ENCODE measurements at regions not wholly inside any gene's neighbourhood (a gene's known extent, or its start where the extent isn't known, plus 50 kb on each side); places are given as distances from the start of the nearest gene placed in this dataset.

DNA sequence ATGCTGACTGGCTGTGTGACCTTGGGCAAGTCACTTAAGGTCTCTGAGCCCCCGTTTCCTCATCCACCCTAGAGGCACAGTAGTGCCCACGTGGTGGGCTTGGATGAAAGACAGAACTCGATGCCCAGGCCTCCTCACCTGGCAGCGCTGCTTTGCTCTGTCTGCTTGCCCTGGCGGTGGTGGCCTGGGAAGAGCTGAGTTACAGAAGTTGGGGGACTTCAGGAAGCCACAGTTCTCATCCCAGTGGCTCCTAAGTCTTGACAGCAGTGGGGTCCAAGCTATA is 171.5 kb upstream of the IER5L start:
- TF ChIP-seq, protein P1, sequence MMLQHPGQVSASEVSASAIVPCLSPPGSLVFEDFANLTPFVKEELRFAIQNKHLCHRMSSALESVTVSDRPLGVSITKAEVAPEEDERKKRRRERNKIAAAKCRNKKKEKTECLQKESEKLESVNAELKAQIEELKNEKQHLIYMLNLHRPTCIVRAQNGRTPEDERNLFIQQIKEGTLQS (IDR thresholded peaks at IDR 0.05) = no peak
- TF ChIP-seq JUND (IDR thresholded peaks at IDR 0.05) (no peak), YY1 (IDR thresholded peaks at IDR 0.05) (no peak), EGR1 (IDR thresholded peaks at IDR 0.05; ENCODE audit: low read depth in 2 of 2) (no peak), HNF4A (conservative IDR thresholded peaks at IDR 0.05) (no peak), RXRA (IDR thresholded peaks at IDR 0.05) (no peak), NR2F2 (IDR thresholded peaks at IDR 0.05) (no peak), HNF4G (IDR thresholded peaks at IDR 0.05) (no peak), SP1 (IDR thresholded peaks at IDR 0.05) (no peak), FOXA1 (IDR thresholded peaks at IDR 0.05) (no peak), TAF1 (conservative IDR thresholded peaks at IDR 0.05) (no peak), RAD21 (IDR thresholded peaks at IDR 0.05) (no peak), FOXA2 (IDR thresholded peaks at IDR 0.05) (no peak), GABPA (IDR thresholded peaks at IDR 0.05 in 1 of 2, conservative IDR thresholded peaks at IDR 0.05 in 1 of 2) (no peak)
- TF ChIP-seq, protein P2, sequence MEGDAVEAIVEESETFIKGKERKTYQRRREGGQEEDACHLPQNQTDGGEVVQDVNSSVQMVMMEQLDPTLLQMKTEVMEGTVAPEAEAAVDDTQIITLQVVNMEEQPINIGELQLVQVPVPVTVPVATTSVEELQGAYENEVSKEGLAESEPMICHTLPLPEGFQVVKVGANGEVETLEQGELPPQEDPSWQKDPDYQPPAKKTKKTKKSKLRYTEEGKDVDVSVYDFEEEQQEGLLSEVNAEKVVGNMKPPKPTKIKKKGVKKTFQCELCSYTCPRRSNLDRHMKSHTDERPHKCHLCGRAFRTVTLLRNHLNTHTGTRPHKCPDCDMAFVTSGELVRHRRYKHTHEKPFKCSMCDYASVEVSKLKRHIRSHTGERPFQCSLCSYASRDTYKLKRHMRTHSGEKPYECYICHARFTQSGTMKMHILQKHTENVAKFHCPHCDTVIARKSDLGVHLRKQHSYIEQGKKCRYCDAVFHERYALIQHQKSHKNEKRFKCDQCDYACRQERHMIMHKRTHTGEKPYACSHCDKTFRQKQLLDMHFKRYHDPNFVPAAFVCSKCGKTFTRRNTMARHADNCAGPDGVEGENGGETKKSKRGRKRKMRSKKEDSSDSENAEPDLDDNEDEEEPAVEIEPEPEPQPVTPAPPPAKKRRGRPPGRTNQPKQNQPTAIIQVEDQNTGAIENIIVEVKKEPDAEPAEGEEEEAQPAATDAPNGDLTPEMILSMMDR (IDR thresholded peaks at IDR 0.05; ENCODE audit: low read depth, low read length, missing input control) = no peak
- TF ChIP-seq, protein P3, sequence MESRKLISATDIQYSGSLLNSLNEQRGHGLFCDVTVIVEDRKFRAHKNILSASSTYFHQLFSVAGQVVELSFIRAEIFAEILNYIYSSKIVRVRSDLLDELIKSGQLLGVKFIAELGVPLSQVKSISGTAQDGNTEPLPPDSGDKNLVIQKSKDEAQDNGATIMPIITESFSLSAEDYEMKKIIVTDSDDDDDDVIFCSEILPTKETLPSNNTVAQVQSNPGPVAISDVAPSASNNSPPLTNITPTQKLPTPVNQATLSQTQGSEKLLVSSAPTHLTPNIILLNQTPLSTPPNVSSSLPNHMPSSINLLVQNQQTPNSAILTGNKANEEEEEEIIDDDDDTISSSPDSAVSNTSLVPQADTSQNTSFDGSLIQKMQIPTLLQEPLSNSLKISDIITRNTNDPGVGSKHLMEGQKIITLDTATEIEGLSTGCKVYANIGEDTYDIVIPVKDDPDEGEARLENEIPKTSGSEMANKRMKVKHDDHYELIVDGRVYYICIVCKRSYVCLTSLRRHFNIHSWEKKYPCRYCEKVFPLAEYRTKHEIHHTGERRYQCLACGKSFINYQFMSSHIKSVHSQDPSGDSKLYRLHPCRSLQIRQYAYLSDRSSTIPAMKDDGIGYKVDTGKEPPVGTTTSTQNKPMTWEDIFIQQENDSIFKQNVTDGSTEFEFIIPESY (IDR thresholded peaks at IDR 0.05) = no peak
- TF ChIP-seq, protein P4, sequence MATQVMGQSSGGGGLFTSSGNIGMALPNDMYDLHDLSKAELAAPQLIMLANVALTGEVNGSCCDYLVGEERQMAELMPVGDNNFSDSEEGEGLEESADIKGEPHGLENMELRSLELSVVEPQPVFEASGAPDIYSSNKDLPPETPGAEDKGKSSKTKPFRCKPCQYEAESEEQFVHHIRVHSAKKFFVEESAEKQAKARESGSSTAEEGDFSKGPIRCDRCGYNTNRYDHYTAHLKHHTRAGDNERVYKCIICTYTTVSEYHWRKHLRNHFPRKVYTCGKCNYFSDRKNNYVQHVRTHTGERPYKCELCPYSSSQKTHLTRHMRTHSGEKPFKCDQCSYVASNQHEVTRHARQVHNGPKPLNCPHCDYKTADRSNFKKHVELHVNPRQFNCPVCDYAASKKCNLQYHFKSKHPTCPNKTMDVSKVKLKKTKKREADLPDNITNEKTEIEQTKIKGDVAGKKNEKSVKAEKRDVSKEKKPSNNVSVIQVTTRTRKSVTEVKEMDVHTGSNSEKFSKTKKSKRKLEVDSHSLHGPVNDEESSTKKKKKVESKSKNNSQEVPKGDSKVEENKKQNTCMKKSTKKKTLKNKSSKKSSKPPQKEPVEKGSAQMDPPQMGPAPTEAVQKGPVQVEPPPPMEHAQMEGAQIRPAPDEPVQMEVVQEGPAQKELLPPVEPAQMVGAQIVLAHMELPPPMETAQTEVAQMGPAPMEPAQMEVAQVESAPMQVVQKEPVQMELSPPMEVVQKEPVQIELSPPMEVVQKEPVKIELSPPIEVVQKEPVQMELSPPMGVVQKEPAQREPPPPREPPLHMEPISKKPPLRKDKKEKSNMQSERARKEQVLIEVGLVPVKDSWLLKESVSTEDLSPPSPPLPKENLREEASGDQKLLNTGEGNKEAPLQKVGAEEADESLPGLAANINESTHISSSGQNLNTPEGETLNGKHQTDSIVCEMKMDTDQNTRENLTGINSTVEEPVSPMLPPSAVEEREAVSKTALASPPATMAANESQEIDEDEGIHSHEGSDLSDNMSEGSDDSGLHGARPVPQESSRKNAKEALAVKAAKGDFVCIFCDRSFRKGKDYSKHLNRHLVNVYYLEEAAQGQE (IDR thresholded peaks at IDR 0.05) = no peak
- TF ChIP-seq, protein P5, sequence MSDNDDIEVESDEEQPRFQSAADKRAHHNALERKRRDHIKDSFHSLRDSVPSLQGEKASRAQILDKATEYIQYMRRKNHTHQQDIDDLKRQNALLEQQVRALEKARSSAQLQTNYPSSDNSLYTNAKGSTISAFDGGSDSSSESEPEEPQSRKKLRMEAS (IDR thresholded peaks at IDR 0.05) = no peak
- H3K9ac ChIP-seq (ENCODE audit: low read depth in 1 of 2, low read length in 2 of 2) = no peak overlapping the region
- DNase-seq (ENCODE audit: low spot score) = no peak
- H3K4me3 ChIP-seq (ENCODE audit: low read depth in 1 of 3, low read length in 3 of 3) = no peak overlapping the region
- no peaks in the 10 kb centered on the region for H3K36me3 ChIP-seq (ENCODE audit: control insufficient read depth in 4 of 4, insufficient read depth in 3 of 4, low read depth in 1 of 4, low read length in 3 of 4)
- H3K27me3 ChIP-seq (ENCODE audit: control insufficient read depth in 4 of 4, insufficient read depth in 4 of 4, low read length in 3 of 4) = no peaks in the 10 kb centered on the region
- H3K27ac ChIP-seq (ENCODE audit: low read depth in 1 of 2, low read length in 2 of 2) = no peak overlapping the region
- 95% methylated on average over 5 of the region's 5 CpGs for WGBS
- H3K9me3 ChIP-seq (ENCODE audit: control insufficient read depth in 4 of 4, low read length in 3 of 4) = no peaks in the 10 kb centered on the region
- H3K4me1 ChIP-seq (ENCODE audit: control insufficient read depth in 4 of 4, insufficient read depth in 4 of 4, low read length in 3 of 4) = peaks cover 0 to 5% (median 2%) of the 10 kb centered on the region in 4 donors
